ENCODE measurements at regions not wholly inside any gene's neighbourhood (a gene's known extent, or its start where the extent isn't known, plus 50 kb on each side); places are given as distances from the start of the nearest gene placed in this dataset.

GRCh38 chr21:35597750-35598339, 462.5 kb downstream of the SETD4 start:
- TF ChIP-seq GATA2 (IDR thresholded peaks at IDR 0.05; ENCODE audit: low read depth, low read length) (no peak), GATA3 (IDR thresholded peaks at IDR 0.05; ENCODE audit: low read depth, low read length) (no peak)

Data from SH-SY5Y (cell line).